IPS-18a (cell line): ENCODE measurements at regions not wholly inside any gene's neighbourhood (a gene's known extent, or its start where the extent isn't known, plus 50 kb on each side); places are given as distances from the start of the nearest gene placed in this dataset.
"Not testable (repeated sequence)": the region's sequence is repeated elsewhere in the genome, so short reads cannot be mapped to it uniquely, and the experiment has no call there.

Experiments used
- H3K27ac ChIP-seq: one replicate; pipeline ENCODE4 v1.5.1; 2013; ENCODE audit warnings: low read length
- H3K27me3 ChIP-seq: one replicate; pipeline ENCODE4 v1.6.1; 2013; ENCODE audit warnings: mild to moderate bottlenecking, low read length; ENCODE audit not compliant: control insufficient read depth, insufficient read depth
- H3K36me3 ChIP-seq: one replicate; pipeline ENCODE4 v1.6.1; 2013; ENCODE audit warnings: low read depth, low read length; ENCODE audit not compliant: control insufficient read depth
- H3K4me1 ChIP-seq: one replicate; pipeline ENCODE4 v1.6.1; 2013; ENCODE audit warnings: low read depth, low read length; ENCODE audit not compliant: control insufficient read depth
- H3K4me3 ChIP-seq: one replicate; pipeline ENCODE4 v1.5.1; 2013; ENCODE audit warnings: low read length
- H3K9ac ChIP-seq: one replicate; pipeline ENCODE4 v1.6.1; 2013; ENCODE audit warnings: mild to moderate bottlenecking, low read length, moderate library complexity
- H3K9me3 ChIP-seq: one replicate; pipeline ENCODE4 v1.6.1; 2013; ENCODE audit warnings: low read depth, low read length; ENCODE audit not compliant: control insufficient read depth

GRCh38 chrX:130467936-130468335 is 66.1 kb downstream of the RBMX2 start:
- Histone ChIP-seq H3K4me1 (no peaks in the 10 kb centered on the region), H3K4me3 (no peak overlapping the region), H3K9me3 (peaks cover 35% of the 10 kb centered on the region), H3K27me3 (no peaks in the 10 kb centered on the region), H3K9ac (no peak overlapping the region), H3K36me3 (no peaks in the 10 kb centered on the region), H3K27ac (no peak overlapping the region)

GRCh38 chrX:130468395-130468923 is 66.7 kb downstream of the RBMX2 start:
- Histone ChIP-seq H3K9me3 (peaks cover 33% of the 10 kb centered on the region), H3K27me3 (no peaks in the 10 kb centered on the region), H3K27ac (no peak overlapping the region), H3K4me3 (no peak overlapping the region), H3K36me3 (no peaks in the 10 kb centered on the region), H3K9ac (no peak overlapping the region), H3K4me1 (no peaks in the 10 kb centered on the region)

- H3K27ac ChIP-seq = no peak overlapping the region
Observed at GRCh38 chrX:130482871-130483270, 81.1 kb downstream of the RBMX2 start.

GRCh38 chrX:130485870-130486269 is 84.1 kb downstream of the RBMX2 start:
- no peak overlapping the region for H3K9ac ChIP-seq
- H3K27ac ChIP-seq = no peak overlapping the region
- H3K9me3 ChIP-seq = peaks cover 5% of the 10 kb centered on the region
- H3K27me3 ChIP-seq = no peaks in the 10 kb centered on the region
- no peak overlapping the region for H3K4me3 ChIP-seq
- H3K36me3 ChIP-seq = no peaks in the 10 kb centered on the region
- H3K4me1 ChIP-seq = no peaks in the 10 kb centered on the region

More at GRCh38 chrX:130482871-130483270, 81.1 kb downstream of the RBMX2 start:
- Histone ChIP-seq H3K4me3 (no peak overlapping the region), H3K36me3 (no peaks in the 10 kb centered on the region), H3K27me3 (no peaks in the 10 kb centered on the region), H3K4me1 (no peaks in the 10 kb centered on the region), H3K9ac (no peak overlapping the region), H3K9me3 (peaks cover 10% of the 10 kb centered on the region)

GRCh38 chrX:130495502-130495901 is 93.7 kb downstream of the RBMX2 start:
- H3K4me3 ChIP-seq, H3K27me3 ChIP-seq, H3K27ac ChIP-seq, H3K4me1 ChIP-seq, H3K36me3 ChIP-seq, H3K9me3 ChIP-seq, H3K9ac ChIP-seq: not testable (repeated sequence)

GRCh38 chrX:130497531-130497930 is 95.7 kb downstream of the RBMX2 start:
- Histone ChIP-seq H3K4me3 (no peak overlapping the region), H3K27ac (no peak overlapping the region), H3K9me3 (peaks cover 5% of the 10 kb centered on the region), H3K36me3 (no peaks in the 10 kb centered on the region), H3K9ac (no peak overlapping the region), H3K27me3 (no peaks in the 10 kb centered on the region), H3K4me1 (peaks cover 3% of the 10 kb centered on the region)

GRCh38 chrX:130498653-130499274 is 97.0 kb downstream of the RBMX2 start:
- H3K9me3 ChIP-seq = peaks cover 5% of the 10 kb centered on the region
- no peak overlapping the region for H3K9ac ChIP-seq
- no peak overlapping the region for H3K27ac ChIP-seq
- peaks cover 3% of the 10 kb centered on the region for H3K4me1 ChIP-seq
- H3K27me3 ChIP-seq = no peaks in the 10 kb centered on the region
- no peaks in the 10 kb centered on the region for H3K36me3 ChIP-seq
- H3K4me3 ChIP-seq = no peak overlapping the region

- Histone ChIP-seq H3K4me1 (peaks cover 3% of the 10 kb centered on the region), H3K27ac (no peak overlapping the region), H3K9me3 (peaks cover 5% of the 10 kb centered on the region), H3K36me3 (no peaks in the 10 kb centered on the region), H3K9ac (no peak overlapping the region), H3K27me3 (no peaks in the 10 kb centered on the region), H3K4me3 (no peak overlapping the region)
Observed at GRCh38 chrX:130502016-130502570, 100.3 kb downstream of the RBMX2 start.

GRCh38 chrX:130504019-130504418 is 102.2 kb downstream of the RBMX2 start:
- Histone ChIP-seq H3K27ac (no peak overlapping the region), H3K4me1 (no peaks in the 10 kb centered on the region), H3K9ac (no peak overlapping the region), H3K27me3 (no peaks in the 10 kb centered on the region), H3K4me3 (no peak overlapping the region), H3K9me3 (peaks cover 8% of the 10 kb centered on the region), H3K36me3 (no peaks in the 10 kb centered on the region)

GRCh38 chrX:130507015-130507414 is 105.2 kb downstream of the RBMX2 start:
- Histone ChIP-seq H3K36me3 (no peaks in the 10 kb centered on the region), H3K4me1 (no peaks in the 10 kb centered on the region), H3K4me3 (no peak overlapping the region), H3K9ac (no peak overlapping the region), H3K27ac (no peak overlapping the region), H3K27me3 (no peaks in the 10 kb centered on the region), H3K9me3 (peaks cover 17% of the 10 kb centered on the region)

- not testable (repeated sequence) for H3K27ac ChIP-seq, H3K9ac ChIP-seq, H3K27me3 ChIP-seq, H3K4me3 ChIP-seq, H3K4me1 ChIP-seq, H3K36me3 ChIP-seq
- H3K9me3 ChIP-seq = peaks cover 16% of the 10 kb centered on the region
Observed at GRCh38 chrX:130512534-130512933, 110.7 kb downstream of the RBMX2 start.

GRCh38 chrX:130516123-130516522 is 114.3 kb downstream of the RBMX2 start:
- H3K9me3 ChIP-seq = peaks cover 9% of the 10 kb centered on the region
- H3K4me1 ChIP-seq = no peaks in the 10 kb centered on the region
- H3K36me3 ChIP-seq = no peaks in the 10 kb centered on the region
- no peaks in the 10 kb centered on the region for H3K27me3 ChIP-seq
- H3K4me3 ChIP-seq = no peak overlapping the region
- H3K9ac ChIP-seq = no peak overlapping the region
- no peak overlapping the region for H3K27ac ChIP-seq
